AG08395 (cell line): ENCODE measurements at regions not wholly inside any gene's neighbourhood (a gene's known extent, or its start where the extent isn't known, plus 50 kb on each side); places are given as distances from the start of the nearest gene placed in this dataset.

Source experiments
- DNase-seq: peaks from one replicate; pipeline ENCODE4 v3.0.0; 2012; ENCODE audit warnings: mixed read lengths, low spot score

GRCh38 chr2:235141411-235142128, 189.8 kb downstream of the SH3BP4 start:
- no peak for DNase-seq

- DNase-seq: no peak
Measured at GRCh38 chr2:235142601-235143000, 190.8 kb downstream of the SH3BP4 start.

DNA sequence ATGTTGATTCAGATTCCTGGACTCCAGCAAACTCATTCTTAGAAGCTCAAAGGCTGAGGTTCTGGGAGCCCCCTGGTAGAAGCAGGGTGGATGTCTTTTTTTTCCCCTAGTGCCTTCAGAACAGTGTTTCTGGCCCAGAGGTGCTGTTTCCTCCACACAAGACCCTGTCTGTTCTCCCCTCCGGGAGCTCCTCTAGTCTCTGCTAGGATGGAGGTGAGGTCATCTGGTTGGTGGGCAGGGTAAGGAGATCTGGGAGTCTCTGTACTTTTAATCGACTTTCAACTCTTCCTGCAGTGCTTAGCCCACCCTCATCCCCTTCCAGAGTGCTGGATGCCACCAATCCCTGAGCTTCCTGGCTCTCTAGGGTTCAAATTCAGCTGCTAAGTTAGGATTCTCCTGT, 192.0 kb downstream of the SH3BP4 start:
- DNase-seq: no peak

GRCh38 chr2:235144291-235144690, 192.5 kb downstream of the SH3BP4 start:
- no peak for DNase-seq

GRCh38 chr2:235146206-235146605, 194.4 kb downstream of the SH3BP4 start:
- no peak for DNase-seq

- no peak for DNase-seq
Measured at GRCh38 chr2:235146871-235147565, 195.2 kb downstream of the SH3BP4 start.

GRCh38 chr2:235148201-235149170, 196.7 kb downstream of the SH3BP4 start:
- no peak for DNase-seq

DNA sequence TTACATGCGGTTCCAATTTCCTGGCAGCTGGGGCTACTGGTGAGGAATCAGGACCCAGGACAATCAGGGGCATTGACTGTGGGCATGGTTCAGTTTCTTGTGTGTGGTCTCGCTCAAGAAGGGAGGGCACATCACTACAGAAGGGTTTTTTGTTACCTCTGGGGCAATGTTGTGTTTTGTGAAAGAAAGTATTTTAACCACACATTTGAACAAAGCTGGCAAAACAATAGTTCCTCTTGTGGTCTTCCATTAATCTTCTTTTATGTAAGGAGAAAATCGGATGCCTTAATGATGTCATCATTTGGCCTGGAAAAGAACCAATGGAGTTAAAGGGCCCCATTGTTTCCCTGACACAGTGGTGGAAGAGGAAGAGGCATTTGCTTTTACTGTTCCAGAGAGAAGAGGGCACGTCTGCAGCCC, 197.4 kb downstream of the SH3BP4 start:
- no peak for DNase-seq

DNA sequence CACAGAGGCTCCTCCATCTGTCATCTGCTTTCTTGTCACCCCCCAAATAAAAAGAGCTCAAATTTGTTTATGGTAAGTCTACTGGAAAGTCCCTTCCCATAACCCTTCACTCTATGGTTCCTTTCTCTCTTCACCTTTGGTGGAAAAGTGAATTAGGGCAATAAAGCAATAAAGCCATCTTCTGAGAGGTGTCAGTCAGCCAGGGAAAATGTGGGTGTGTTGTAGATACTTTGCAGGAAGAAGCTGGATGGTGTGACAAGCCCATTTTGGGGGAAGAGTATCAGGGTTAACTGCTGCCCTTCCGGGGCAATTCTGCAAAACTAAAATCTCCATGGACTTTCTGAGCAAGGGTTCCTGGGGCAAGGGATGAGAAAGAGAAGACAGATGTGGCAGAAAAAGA, 197.9 kb downstream of the SH3BP4 start:
- no peak for DNase-seq

- DNase-seq: no peak
Measured at GRCh38 chr2:235151152-235151551, 199.3 kb downstream of the SH3BP4 start.

- no peak for DNase-seq
Measured at GRCh38 chr2:235155163-235155562, 203.3 kb downstream of the SH3BP4 start.

- DNase-seq: no peak
Measured at GRCh38 chr2:235156055-235156454, 204.2 kb downstream of the SH3BP4 start.

DNA sequence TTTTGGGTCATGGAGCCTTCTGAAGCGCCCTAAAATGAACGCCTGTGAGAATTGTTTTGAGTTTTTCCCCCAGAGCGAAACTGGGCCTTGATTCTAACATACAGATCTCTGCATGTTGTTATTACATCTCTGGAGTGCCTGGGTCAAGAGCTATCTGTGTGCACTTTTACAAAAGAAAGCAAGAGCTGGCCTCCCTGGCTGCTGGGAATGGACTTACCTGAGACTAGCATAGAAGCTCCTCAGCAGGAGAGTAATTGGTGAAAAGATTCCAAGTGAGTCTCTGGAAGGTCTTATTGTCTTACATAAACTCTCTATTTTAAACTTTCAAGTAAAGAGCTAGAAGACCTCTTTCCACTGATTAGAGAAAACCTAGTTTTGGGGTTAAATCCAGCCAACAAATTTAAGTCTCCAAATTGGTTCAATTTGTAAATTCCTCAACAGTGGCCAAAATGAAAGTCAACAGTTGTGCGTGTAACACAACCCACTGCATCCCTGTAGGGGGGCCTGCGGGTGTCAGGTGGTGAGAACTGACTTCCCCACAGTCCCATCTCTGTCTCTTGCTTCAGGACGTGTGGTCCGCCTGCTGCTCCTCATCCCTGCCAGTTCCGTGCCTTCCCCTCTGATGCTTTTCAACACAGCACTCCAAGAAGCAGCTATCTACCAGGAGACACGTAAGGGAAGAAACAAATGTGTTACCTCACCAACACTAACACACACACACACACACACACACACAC, 206.1 kb downstream of the SH3BP4 start:
- DNase-seq: no peak

DNA sequence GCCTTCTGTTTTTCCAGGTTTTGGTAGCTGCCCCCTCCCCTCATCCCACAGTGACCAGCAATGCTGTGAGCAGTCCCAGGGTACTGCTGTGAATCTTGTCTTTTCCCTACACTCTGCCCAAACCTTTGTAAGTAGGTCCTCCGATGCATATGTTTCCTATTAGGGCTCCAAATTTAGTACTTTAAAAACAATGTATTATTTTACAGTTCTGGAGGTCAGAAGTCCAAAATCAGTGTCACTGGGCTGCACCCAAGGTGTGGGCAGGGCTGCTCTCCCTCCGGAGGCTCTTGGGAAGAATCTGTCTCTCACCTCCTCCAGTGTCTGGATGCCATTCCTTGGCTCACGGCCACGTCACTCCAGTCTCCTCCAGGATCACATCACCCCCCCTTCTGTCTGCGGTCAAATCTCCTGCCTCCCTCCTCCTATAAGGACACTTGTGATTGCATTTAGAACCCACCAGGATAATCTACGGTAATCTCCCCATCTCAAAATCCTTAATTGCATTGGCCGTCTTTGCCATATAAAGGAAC, 208.5 kb downstream of the SH3BP4 start:
- DNase-seq: peak; percentile 47

DNA sequence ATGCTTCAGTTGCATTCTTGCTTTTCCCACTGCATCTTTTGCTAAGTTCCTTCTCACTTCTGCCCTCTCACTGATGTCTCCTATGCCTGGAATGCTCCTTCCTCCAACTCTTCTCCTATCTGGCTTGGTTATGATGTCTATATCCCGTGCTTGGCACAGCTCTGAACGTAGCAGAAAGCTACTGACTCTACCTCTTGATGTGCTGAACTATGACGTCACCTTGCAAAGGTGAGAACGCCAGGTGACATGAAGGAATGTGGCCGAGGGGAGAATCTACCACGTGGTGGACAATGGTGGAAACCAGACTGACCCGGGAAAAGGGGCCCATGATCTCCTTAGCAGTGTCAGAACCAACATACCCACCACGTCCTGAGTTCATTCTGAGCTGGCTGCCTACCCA, 209.7 kb downstream of the SH3BP4 start:
- no peak for DNase-seq

DNA sequence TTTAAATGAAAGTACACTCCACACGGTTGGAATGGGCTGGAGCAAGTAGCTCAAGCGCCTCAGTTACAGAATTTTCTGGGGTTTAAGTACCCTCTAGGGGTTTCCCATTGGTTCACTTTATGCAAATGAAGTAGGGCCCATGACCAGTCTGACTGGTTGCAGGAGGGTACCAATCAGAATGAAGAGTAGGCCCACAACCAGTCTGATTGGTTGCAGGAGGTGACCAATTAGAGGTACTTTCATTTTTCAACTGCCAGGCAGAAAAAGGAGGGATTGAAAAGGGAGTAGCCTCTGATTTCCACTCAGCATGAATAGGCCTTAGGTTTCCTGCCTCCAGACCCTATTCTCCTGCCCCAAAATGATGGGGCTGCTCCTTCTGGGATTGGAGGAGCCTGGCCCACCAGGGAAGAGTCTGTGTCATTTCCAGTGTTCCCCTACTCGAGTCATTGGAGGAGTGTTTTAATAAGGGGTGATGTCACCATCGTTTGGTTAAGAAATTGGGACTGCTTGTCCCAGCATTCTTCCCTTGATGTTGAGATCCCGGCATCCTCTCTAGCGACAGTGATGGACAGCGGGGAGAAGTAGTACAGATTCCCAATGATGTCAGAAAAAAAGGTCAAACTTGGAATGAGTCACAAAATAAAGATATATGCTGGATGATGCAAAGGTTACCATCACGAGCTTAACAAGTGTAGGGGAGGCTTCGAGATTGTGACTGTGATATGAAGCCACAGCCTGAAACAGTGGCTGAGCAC, 210.4 kb downstream of the SH3BP4 start:
- DNase-seq: no peak

DNA sequence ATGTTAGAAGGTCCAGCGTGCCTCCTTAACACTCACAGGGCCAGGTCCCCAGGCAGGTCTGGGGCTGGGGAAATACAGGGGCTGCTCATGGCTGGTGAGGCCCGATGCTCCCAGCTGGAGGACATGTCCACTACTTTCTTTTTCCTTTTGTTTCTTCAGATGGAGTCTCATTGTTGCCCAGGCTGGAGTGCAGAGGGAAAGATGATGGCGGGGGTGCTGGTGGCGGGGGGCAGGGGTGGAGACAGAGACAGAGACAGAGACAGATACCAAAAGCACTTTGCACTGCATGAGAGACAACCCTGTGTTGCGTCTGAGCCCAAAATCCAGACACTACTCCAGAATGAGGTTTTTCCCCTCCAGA, 211.0 kb downstream of the SH3BP4 start:
- DNase-seq: no peak

GRCh38 chr2:235165136-235165535, 213.3 kb downstream of the SH3BP4 start:
- DNase-seq: no peak

- no peak for DNase-seq
Measured at GRCh38 chr2:235165631-235166030, 213.8 kb downstream of the SH3BP4 start.

GRCh38 chr2:235168174-235168979, 216.6 kb downstream of the SH3BP4 start:
- DNase-seq: no peak
